B cell (primary cell): ENCODE measurements at regions not wholly inside any gene's neighbourhood (a gene's known extent, or its start where the extent isn't known, plus 50 kb on each side); places are given as distances from the start of the nearest gene placed in this dataset.

ENCODE experiments used
- EZH2 ChIP-seq: IDR thresholded peaks from 2 replicates; pipeline ENCODE4 v1.6.1; 2012; ENCODE audit warnings: borderline replicate concordance, low read depth, mild to moderate bottlenecking, moderate library complexity, low read length; ENCODE audit not compliant: insufficient read depth, poor library complexity, severe bottlenecking
- TF ChIP-seq, protein P1 (sequence below): fragments of 200-600 bp; IDR thresholded peaks from one replicate; pipeline ENCODE4 v1.8.0; 2022; ENCODE audit warnings: antibody characterized with exemption, mild to moderate bottlenecking

DNA sequence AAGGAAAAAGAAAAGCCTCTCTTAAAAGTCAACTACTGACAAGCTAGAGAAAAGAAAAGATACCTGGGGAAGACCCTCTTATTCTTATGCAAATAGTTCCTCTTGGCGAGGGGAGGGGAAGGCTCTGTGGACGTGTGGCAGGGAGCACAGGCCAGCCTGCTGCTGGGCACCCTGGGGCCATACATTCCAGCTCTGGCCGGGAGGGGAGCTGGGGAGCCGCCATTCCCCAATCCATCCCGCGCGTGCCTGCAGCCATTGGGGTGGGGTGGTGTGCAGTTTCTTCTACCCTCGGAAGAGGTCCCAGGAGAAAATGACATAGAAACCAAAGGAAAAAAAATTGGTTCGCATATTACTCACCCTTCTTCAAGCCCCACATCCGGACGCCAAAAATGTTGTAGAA lies 1496.4 kb downstream of the RPA4 start:
- TF ChIP-seq, protein P1, sequence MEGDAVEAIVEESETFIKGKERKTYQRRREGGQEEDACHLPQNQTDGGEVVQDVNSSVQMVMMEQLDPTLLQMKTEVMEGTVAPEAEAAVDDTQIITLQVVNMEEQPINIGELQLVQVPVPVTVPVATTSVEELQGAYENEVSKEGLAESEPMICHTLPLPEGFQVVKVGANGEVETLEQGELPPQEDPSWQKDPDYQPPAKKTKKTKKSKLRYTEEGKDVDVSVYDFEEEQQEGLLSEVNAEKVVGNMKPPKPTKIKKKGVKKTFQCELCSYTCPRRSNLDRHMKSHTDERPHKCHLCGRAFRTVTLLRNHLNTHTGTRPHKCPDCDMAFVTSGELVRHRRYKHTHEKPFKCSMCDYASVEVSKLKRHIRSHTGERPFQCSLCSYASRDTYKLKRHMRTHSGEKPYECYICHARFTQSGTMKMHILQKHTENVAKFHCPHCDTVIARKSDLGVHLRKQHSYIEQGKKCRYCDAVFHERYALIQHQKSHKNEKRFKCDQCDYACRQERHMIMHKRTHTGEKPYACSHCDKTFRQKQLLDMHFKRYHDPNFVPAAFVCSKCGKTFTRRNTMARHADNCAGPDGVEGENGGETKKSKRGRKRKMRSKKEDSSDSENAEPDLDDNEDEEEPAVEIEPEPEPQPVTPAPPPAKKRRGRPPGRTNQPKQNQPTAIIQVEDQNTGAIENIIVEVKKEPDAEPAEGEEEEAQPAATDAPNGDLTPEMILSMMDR = no peak
- TF ChIP-seq EZH2 = no peak
